Mammary epithelial cell (primary cell): ENCODE measurements at regions not wholly inside any gene's neighbourhood (a gene's known extent, or its start where the extent isn't known, plus 50 kb on each side); places are given as distances from the start of the nearest gene placed in this dataset.

Source experiments
- CTCF ChIP-seq, 2 donors: IDR thresholded peaks in 1 of 2; conservative IDR thresholded peaks in 1 of 2; 2 replicates each; pipeline ENCODE4 v1.5.1; 2011 to 2012; ENCODE audit warnings: inconsistent platforms in 2 of 2, low read length in 2 of 2, mild to moderate bottlenecking in 2 of 2, control low read depth in 1 of 2, low read depth in 1 of 2; ENCODE audit not compliant: insufficient read depth in 1 of 2; ENCODE audit errors: extremely low read depth in 1 of 2
- EZH2 ChIP-seq: IDR thresholded peaks from 2 replicates; pipeline ENCODE4 v1.6.1; 2012; ENCODE audit warnings: low read length, inconsistent platforms, borderline replicate concordance

- TF ChIP-seq CTCF (conservative IDR thresholded peaks at IDR 0.05 in 1 of 2, IDR thresholded peaks at IDR 0.05 in 1 of 2; ENCODE audit: extremely low read depth in 1 of 2, insufficient read depth in 1 of 2, low read depth in 1 of 2, low read length in 2 of 2) (no peak), EZH2 (no peak)
Measured at GRCh38 chr2:150909090-150909489, 352.6 kb downstream of the RBM43 start.
